ENCODE measurements at regions not wholly inside any gene's neighbourhood (a gene's known extent, or its start where the extent isn't known, plus 50 kb on each side); places are given as distances from the start of the nearest gene placed in this dataset.

- H3K4me3 ChIP-seq (ENCODE audit: low read length), result no peak overlapping the region
- H3K4me1 ChIP-seq (ENCODE audit: control insufficient read depth, low read depth, low read length), result no peaks in the 10 kb centered on the region
Measured at GRCh38 chrX:67480789-67481188, 63.0 kb upstream of the AR start.

More at GRCh38 chrX:67480789-67481188, 63.0 kb upstream of the AR start:
- Histone ChIP-seq H3K9ac (ENCODE audit: low read length) (no peak overlapping the region), H3K27me3 (ENCODE audit: control insufficient read depth, insufficient read depth, low read length) (no peaks in the 10 kb centered on the region), H3K36me3 (ENCODE audit: control insufficient read depth, low read depth, low read length) (no peaks in the 10 kb centered on the region), H3K9me3 (ENCODE audit: control insufficient read depth, low read depth, low read length) (peaks cover 30% of the 10 kb centered on the region), H3K27ac (ENCODE audit: low read length) (no peak overlapping the region)

Data from iPS-18a (cell line).